Spleen (tissue), 7 donors: ENCODE measurements at regions not wholly inside any gene's neighbourhood (a gene's known extent, or its start where the extent isn't known, plus 50 kb on each side); places are given as distances from the start of the nearest gene placed in this dataset.

Source experiments
- POLR2A ChIP-seq, 3 donors: fragments of 450-650 bp; IDR thresholded peaks; one replicate each; pipeline ENCODE4 v1.5.1; 2017; ENCODE audit warnings: antibody characterized with exemption in 3 of 3, mild to moderate bottlenecking in 1 of 3
- POLR2AphosphoS5 ChIP-seq, 3 donors: sonication (generic); formaldehyde crosslinking; IDR thresholded peaks; one replicate each; pipeline ENCODE4 v1.5.1; 2017; ENCODE audit warnings: antibody characterized with exemption in 3 of 3
- TF ChIP-seq, protein P1 (sequence below), 11 experiments: fragments of 200-600 bp in 7 of 11; fragments of 450-650 bp in 4 of 11; sonication (generic) in 4 of 11; IDR thresholded peaks in 8 of 11; conservative IDR thresholded peaks in 3 of 11; 1 replicate in 7 of 11; 2 replicates in 4 of 11; pipeline versions ENCODE4 v1.4.0 to v1.8.0; 2016 to 2021; ENCODE audit warnings: antibody characterized with exemption in 11 of 11, inconsistent platforms in 4 of 11, mild to moderate bottlenecking in 1 of 11
- donor health status: DM: no; HTN: no; CAD: no; lungs with moderate emphysema.
- donor health status: DM: no; HTN: no; CAD: no.
- donor health status: DM: no; HTN: no; CAD: no.

- TF ChIP-seq POLR2AphosphoS5 (IDR thresholded peaks at IDR 0.05), result no peak
- TF ChIP-seq, protein P1, sequence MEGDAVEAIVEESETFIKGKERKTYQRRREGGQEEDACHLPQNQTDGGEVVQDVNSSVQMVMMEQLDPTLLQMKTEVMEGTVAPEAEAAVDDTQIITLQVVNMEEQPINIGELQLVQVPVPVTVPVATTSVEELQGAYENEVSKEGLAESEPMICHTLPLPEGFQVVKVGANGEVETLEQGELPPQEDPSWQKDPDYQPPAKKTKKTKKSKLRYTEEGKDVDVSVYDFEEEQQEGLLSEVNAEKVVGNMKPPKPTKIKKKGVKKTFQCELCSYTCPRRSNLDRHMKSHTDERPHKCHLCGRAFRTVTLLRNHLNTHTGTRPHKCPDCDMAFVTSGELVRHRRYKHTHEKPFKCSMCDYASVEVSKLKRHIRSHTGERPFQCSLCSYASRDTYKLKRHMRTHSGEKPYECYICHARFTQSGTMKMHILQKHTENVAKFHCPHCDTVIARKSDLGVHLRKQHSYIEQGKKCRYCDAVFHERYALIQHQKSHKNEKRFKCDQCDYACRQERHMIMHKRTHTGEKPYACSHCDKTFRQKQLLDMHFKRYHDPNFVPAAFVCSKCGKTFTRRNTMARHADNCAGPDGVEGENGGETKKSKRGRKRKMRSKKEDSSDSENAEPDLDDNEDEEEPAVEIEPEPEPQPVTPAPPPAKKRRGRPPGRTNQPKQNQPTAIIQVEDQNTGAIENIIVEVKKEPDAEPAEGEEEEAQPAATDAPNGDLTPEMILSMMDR (IDR thresholded peaks at IDR 0.05 in 8 of 11, conservative IDR thresholded peaks at IDR 0.05 in 3 of 11), result no peak
- no peak for TF ChIP-seq POLR2A (IDR thresholded peaks at IDR 0.05)
Observed at GRCh38 chr6:14506656-14507246, 389.2 kb downstream of the CD83 start.
